ENCODE measurements at regions not wholly inside any gene's neighbourhood (a gene's known extent, or its start where the extent isn't known, plus 50 kb on each side); places are given as distances from the start of the nearest gene placed in this dataset.

DNA sequence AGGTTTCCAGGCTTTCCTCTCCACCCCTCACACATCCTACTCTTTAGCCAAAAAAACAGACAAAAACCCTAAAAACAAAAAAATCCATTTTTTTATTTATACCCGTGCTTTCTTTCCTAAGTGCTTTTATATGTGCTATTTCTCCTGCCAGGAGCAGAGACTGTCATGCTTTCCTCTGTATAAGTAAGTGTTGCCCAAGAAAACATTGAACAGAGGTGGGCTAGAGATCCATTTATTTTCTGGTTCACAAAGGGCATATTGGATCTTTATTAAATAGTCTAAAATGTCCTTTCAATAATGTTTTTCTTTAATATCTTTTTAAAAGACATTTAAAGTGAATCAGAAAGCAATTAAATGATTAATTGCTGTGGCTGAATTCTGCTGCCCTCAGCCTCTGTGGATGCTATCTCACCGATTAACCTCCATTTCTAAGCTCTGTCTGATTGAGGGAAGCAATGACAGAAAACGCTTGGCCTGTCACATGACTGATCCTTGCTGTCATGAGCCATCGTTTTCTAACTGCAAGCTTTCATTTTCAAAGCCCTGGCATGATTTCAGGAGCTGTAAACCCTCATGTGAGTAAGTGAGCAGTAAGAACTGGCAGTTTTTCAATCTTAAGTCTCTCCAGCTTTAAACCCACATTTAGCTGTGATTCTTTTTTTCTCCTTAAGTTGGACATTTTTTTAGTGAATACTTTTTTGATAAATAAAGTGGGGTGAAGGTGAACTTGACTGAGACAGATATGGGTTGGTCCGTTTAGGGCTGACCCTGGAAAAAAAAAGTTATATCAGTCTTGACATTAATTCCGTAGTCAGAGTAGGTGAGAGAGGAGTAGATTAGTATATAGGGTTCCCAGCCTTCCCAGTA lies 180.7 kb upstream of the PGRMC2 start:
- no peak for TF ChIP-seq CTCF (IDR thresholded peaks at IDR 0.05 in 4 of 5, conservative IDR thresholded peaks at IDR 0.05 in 1 of 5)
- TF ChIP-seq POLR2A (IDR thresholded peaks at IDR 0.05) = peak in 1 of 2 donors; percentile 17

All from gastrocnemius medialis (tissue), 4 donors.